Small intestine (tissue), 7 donors: ENCODE measurements at regions not wholly inside any gene's neighbourhood (a gene's known extent, or its start where the extent isn't known, plus 50 kb on each side); places are given as distances from the start of the nearest gene placed in this dataset.

ENCODE experiments used
- DNase-seq, 2 donors: peaks; one replicate each; pipeline versions ENCODE4 v3.0.0 to v3.0.0-alpha.2; 2013
- FAIRE-seq: peaks from 2 replicates; lab custom pipeline; 2012; peaks lifted over from hg19 to GRCh38; lab: Jason Lieb, UNC
- H3K27ac ChIP-seq, 3 donors: one replicate each; pipeline ENCODE4 v1.5.1; 2013; ENCODE audit warnings: low read length in 2 of 3, mild to moderate bottlenecking in 2 of 3, control low read depth in 1 of 3, inconsistent platforms in 1 of 3, low read depth in 1 of 3, moderate library complexity in 1 of 3
- H3K27me3 ChIP-seq, 3 donors: one replicate each; pipeline ENCODE4 v1.6.1; 2013; ENCODE audit warnings: low read length in 3 of 3, inconsistent platforms in 1 of 3; ENCODE audit not compliant: control insufficient read depth in 3 of 3, insufficient read depth in 3 of 3
- H3K36me3 ChIP-seq, 3 donors: one replicate each; pipeline ENCODE4 v1.6.1; 2013; ENCODE audit warnings: low read length in 3 of 3, inconsistent platforms in 1 of 3, low read depth in 1 of 3, mild to moderate bottlenecking in 1 of 3, moderate library complexity in 1 of 3; ENCODE audit not compliant: control insufficient read depth in 3 of 3, insufficient read depth in 2 of 3
- H3K4me1 ChIP-seq, 3 donors: one replicate each; pipeline ENCODE4 v1.6.1; 2013; ENCODE audit warnings: low read length in 2 of 3, inconsistent platforms in 1 of 3, low read depth in 1 of 3, mild to moderate bottlenecking in 1 of 3, moderate library complexity in 1 of 3; ENCODE audit not compliant: control insufficient read depth in 3 of 3, insufficient read depth in 2 of 3
- H3K4me3 ChIP-seq, 3 donors: one replicate each; pipeline ENCODE4 v1.5.1; 2013; ENCODE audit warnings: low read length in 3 of 3, control low read depth in 1 of 3, inconsistent platforms in 1 of 3, low read depth in 1 of 3, mild to moderate bottlenecking in 1 of 3, moderate library complexity in 1 of 3
- H3K9me3 ChIP-seq, 2 donors: one replicate each; pipeline ENCODE4 v1.6.1; 2013; ENCODE audit warnings: low read depth in 1 of 2, low read length in 1 of 2; ENCODE audit not compliant: control insufficient read depth in 2 of 2, insufficient read depth in 1 of 2
- WGBS, 3 donors: extraction: QIAGEN DNeasy Blood & Tissue Kit; methylation state at CpG; one replicate each; pipeline ENCODE4 v1.1.7; 2013; 5-methylcytosine and 5-hydroxymethylcytosine counted together
- donor health status: healthy with polysubstance abuse.
- donor health status: control.
- donor health status: control.
- donor health status: Bipolar disorder and iron deficiency.
- donor health status: healthy.

GRCh38 chr13:111902726-111903125 is 164.2 kb upstream of the SOX1 start:
- no peaks in the 10 kb centered on the region for H3K27me3 ChIP-seq
- no peaks in the 10 kb centered on the region for H3K36me3 ChIP-seq
- no peak for DNase-seq
- no peak overlapping the region for H3K27ac ChIP-seq
- no peaks in the 10 kb centered on the region for H3K4me1 ChIP-seq
- H3K4me3 ChIP-seq = no peak overlapping the region
- no peaks in the 10 kb centered on the region for H3K9me3 ChIP-seq
- no peak for FAIRE-seq
- WGBS, 3 donors = 82 to 84% (median 83%) methylated on average over 10 of the region's 10 CpGs

DNA sequence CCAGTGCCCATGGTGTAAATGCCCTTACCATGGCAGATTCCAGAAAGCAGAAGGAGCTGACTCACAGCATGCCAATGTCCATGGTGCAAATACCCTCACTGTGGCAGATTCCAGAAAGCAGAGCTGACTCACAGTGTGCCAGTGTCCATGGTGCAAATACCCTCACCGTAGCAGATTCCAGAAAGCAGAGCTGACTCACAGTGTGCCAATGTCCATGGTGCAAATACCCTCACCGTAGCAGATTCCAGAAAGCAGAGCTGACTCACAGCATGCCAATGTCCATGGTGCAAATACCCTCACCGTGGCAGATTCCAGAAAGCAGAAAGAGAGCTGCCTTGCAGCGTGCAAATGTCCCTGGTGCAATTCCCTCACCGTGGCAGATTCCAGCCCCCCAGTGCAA is 163.8 kb upstream of the SOX1 start:
- H3K27me3 ChIP-seq = no peaks in the 10 kb centered on the region

GRCh38 chr13:111904166-111904565 is 162.8 kb upstream of the SOX1 start:
- FAIRE-seq (no peak), DNase-seq (no peak)
- Histone ChIP-seq H3K27me3 (no peaks in the 10 kb centered on the region), H3K27ac (no peak overlapping the region), H3K36me3 (no peaks in the 10 kb centered on the region), H3K4me1 (no peaks in the 10 kb centered on the region), H3K4me3 (no peak overlapping the region), H3K9me3 (no peaks in the 10 kb centered on the region)
- WGBS, 3 donors = 81 to 91% (median 87%) methylated on average over 7 of the region's 7 CpGs

More for the DNA sequence above, 163.8 kb upstream of the SOX1 start:
- Histone ChIP-seq H3K9me3 (no peaks in the 10 kb centered on the region), H3K4me1 (no peaks in the 10 kb centered on the region), H3K4me3 (no peak overlapping the region), H3K27ac (no peak overlapping the region), H3K36me3 (no peaks in the 10 kb centered on the region)
- 79 to 84% (median 82%) methylated on average over 5 of the region's 5 CpGs for WGBS, 3 donors
- FAIRE-seq (no peak), DNase-seq (no peak)

DNA sequence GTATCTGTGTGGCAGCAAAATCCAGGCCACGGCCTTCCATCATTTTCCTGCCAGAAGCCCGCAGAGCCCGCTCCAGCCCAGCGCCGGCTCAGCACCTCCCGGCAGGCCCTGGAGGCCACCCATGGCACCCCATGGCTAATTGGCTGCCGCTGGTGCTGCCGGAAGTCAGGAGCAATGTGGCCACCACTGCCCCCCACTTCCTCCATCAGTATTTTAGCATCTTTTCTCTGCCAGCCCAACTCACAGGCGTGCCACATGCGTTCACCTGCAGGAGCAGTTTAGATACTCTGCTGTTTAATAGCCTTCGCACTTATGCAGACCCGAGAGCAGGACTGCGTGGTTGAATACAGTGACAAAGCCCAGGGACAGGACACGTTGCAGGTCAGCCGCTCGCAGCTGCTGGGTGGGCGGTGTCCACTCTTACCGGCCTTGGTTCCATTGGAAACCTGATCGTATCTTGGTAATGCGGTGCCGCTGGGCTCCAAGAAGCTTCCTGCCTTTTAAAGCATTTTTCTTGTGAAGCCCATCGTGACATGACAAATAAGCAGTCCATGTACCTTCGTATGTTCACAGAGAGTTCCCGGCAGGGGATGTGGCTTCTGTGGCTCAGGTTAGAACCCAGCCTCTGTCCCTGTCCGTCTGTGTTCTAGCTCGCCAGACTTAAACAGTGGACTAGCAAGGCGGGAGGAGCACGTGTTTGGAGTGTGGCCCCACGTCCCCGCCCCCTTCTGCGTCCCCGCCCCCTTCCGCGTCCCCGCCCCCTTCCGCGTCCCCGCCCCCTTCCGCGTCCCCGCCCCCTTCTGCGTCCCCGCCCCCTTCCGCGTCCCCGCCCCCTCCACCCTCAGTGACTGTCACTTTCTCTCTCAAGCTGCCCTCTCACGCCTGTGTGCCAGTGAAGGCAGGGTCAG is 162.0 kb upstream of the SOX1 start:
- Histone ChIP-seq H3K4me3 (no peak overlapping the region), H3K27ac (no peak overlapping the region), H3K36me3 (no peaks in the 10 kb centered on the region), H3K4me1 (no peaks in the 10 kb centered on the region), H3K9me3 (no peaks in the 10 kb centered on the region), H3K27me3 (no peaks in the 10 kb centered on the region)
- FAIRE-seq (no peak), DNase-seq (no peak)
- WGBS, 3 donors = 85 to 91% (median 88%) methylated on average over 39 to 47 of the region's 47 CpGs

GRCh38 chr13:111905609-111905945 is 161.4 kb upstream of the SOX1 start:
- Histone ChIP-seq H3K27me3 (no peaks in the 10 kb centered on the region), H3K9me3 (no peaks in the 10 kb centered on the region), H3K4me3 (no peak overlapping the region), H3K4me1 (no peaks in the 10 kb centered on the region), H3K27ac (no peak overlapping the region), H3K36me3 (no peaks in the 10 kb centered on the region)
- DNase-seq (no peak), FAIRE-seq (no peak)
- 94 to 97% (median 95%) methylated on average over 8 of the region's 8 CpGs for WGBS, 3 donors

DNA sequence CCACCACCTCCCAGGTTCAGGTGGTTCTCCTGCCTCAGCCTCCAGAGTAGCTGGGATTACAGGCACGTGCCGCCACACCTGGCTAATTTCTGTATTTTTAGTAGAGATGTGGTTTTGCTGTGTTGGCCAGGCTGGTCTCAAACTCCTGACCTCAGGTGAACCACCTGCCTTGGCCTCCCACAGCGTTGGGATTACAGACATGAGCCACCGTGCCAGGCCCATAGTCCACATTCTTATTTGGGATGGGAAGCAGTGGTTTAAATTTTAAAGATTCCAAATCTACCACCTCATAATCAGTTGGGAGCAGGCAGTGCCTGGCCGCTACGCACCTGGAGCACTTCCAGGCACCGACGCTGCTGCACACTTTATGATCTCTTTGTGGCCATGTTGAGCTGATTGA is 160.6 kb upstream of the SOX1 start:
- WGBS, 3 donors = 90 to 92% (median 91%) methylated on average over 8 of the region's 8 CpGs

GRCh38 chr13:111906816-111907215 is 160.1 kb upstream of the SOX1 start:
- no peak for FAIRE-seq
- Histone ChIP-seq H3K27me3 (no peaks in the 10 kb centered on the region), H3K36me3 (no peaks in the 10 kb centered on the region), H3K27ac (no peak overlapping the region), H3K4me3 (no peak overlapping the region), H3K9me3 (no peaks in the 10 kb centered on the region), H3K4me1 (no peaks in the 10 kb centered on the region)
- WGBS, 3 donors = 79 to 89% (median 81%) methylated on average over 9 of the region's 9 CpGs
- DNase-seq = no peak

More for the DNA sequence above, 160.6 kb upstream of the SOX1 start:
- no peak overlapping the region for H3K4me3 ChIP-seq
- no peak for DNase-seq
- H3K36me3 ChIP-seq = no peaks in the 10 kb centered on the region
- H3K27me3 ChIP-seq = no peaks in the 10 kb centered on the region
- no peaks in the 10 kb centered on the region for H3K9me3 ChIP-seq
- no peaks in the 10 kb centered on the region for H3K4me1 ChIP-seq
- no peak for FAIRE-seq
- no peak overlapping the region for H3K27ac ChIP-seq

- Histone ChIP-seq H3K4me1 (no peaks in the 10 kb centered on the region), H3K4me3 (no peak overlapping the region), H3K9me3 (no peaks in the 10 kb centered on the region), H3K27ac (no peak overlapping the region), H3K36me3 (no peaks in the 10 kb centered on the region), H3K27me3 (no peaks in the 10 kb centered on the region)
- FAIRE-seq (no peak), DNase-seq (no peak)
- 69 to 82% (median 82%) methylated on average over 5 of the region's 5 CpGs for WGBS, 3 donors
These were observed 159.5 kb upstream of the SOX1 start for GRCh38 chr13:111907341-111907880.
